HG03175 (cell line): ENCODE measurements at regions not wholly inside any gene's neighbourhood (a gene's known extent, or its start where the extent isn't known, plus 50 kb on each side); places are given as distances from the start of the nearest gene placed in this dataset.
A peak's percentile ranks its signal among the peaks of the same experiment; 100 is the strongest.
"Not testable (repeated sequence)": the region's sequence is repeated elsewhere in the genome, so short reads cannot be mapped to it uniquely, and the experiment has no call there.

ENCODE experiments used
- ATAC-seq: cut with Tn5 transposase; IDR thresholded peaks from one replicate; pipeline ENCODE4 v1.9.1; 2021; ENCODE audit warnings: mild to moderate bottlenecking, moderate library complexity; ENCODE audit not compliant: unreplicated experiment

DNA sequence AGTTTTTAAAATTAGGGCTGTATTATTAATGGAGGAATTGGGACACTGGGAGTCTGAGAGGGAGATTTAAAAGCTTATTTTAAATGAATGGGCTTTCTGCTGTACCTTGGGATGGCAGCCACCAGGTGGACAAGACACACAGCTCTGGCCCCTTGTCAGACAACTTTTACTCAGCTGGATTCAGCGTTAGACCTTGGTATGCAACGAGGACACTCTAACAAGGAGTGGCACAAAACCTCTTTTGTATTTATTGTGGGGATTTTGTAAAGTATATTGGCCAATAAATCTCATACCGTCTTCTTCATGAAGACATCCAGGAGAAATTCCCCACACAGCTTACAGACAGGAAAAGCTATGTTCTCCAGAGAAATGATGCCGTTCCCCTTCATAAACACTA lies 105.7 kb downstream of the LCA5 start:
- ATAC-seq = no peak

DNA sequence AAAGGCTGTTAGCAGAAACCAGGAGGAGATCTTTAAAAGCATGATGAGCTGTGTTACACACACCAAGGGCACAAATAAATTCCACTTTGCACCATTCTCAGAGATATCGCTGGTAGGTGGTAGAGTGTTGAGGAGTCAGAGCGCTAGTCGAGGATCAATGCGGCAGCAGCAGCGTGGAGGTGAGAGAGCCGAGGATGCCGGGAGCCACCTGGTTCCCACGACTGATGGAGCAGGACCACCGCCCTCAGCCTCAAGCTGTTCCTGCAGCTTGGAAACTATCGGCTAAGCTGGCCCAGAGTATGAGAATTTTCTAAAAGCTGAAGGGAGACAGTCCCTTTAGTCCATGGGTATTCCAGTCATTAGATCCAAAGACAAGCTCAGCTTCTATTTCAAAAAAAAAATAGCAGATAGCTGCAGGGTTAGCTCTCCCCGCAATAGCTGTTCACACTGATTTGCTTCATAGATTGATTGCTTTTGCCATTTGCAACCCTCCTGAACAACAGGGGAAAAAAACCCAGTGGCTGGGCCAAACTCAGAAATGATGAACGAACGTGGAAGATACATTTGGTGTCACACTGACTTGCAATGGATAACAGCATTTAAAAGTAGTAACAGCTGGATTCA lies 106.2 kb downstream of the LCA5 start:
- no peak for ATAC-seq

DNA sequence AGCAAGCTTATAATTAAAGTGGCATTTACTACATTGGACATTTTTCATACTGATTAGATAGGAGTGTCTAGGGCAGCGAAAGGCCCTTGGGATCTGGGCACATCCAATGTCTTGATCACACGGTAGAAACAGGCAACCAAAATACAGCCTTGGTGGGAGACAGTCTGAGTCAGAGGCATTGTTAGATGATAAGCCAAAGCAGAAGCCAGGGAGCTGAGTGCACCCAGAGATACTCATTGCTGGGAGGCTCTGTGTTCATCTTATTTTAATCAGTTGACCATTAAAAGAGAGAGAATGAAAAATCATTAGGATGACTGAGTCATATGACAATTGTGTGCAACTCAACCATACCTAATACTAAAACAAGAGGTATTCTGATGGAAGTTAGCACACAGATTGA lies 109.5 kb downstream of the LCA5 start:
- ATAC-seq = no peak

DNA sequence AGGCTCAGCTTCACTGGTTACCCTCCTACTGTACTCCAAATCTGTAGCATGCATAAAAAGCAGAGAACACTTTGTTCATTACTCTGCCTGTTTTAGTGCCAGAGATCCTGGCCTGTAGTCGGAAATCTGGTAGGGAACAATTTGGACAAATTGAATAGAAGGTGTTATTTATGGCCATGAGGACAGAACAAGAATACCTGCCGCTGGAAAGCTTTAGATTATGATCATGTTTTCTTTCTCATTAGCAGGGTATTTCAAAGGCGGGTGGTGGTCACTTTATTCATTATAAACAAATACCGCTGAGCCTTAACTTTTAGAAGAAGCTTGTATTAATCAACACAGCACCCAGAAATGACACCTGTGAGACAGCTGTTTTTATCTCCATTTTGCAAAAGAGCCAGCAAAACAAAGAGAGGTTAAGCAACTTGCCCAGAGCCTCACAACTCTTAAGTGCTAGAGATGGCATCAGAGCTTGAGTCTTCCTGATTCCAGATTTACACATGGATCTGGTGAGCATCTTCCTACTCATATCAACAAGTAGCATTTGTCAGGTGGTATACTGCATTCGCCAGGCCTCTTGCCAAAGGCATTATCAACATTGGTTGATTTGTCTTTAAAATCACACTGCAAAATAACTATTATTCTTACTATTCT lies 110.5 kb downstream of the LCA5 start:
- ATAC-seq = no peak

DNA sequence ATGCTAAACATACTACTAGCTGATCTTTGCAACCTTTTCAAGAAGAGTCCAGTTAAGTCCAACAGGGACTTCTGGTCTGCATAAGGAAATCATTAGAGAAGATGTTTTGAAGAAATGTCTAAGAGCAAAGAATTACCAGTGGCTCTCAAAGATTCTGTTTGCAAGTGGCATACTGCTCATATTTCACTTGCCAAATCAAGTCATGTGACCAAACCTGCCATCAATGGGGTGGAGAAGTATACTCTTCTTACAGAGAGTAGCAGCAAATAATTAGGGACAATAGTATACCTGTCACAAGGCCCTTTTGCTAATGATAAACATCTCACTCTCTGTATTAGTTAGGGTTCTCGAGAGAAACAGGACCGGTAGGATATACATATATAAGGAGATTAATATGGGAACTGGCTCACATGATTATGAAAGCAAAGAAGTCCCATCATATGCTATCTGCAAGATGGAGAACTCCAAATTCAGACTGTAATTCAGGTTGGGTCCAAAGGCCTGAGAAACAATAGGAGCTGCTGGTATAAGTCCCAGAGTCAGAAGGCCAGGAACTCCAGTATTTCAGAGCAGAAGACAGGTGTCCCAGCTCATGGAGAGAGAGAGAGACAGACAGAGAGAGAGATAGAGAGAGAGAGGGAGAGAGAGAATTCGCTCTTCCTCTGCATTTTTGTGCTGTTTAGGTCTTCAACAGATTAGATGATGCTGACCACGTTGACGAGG lies 111.5 kb downstream of the LCA5 start:
- no peak for ATAC-seq

DNA sequence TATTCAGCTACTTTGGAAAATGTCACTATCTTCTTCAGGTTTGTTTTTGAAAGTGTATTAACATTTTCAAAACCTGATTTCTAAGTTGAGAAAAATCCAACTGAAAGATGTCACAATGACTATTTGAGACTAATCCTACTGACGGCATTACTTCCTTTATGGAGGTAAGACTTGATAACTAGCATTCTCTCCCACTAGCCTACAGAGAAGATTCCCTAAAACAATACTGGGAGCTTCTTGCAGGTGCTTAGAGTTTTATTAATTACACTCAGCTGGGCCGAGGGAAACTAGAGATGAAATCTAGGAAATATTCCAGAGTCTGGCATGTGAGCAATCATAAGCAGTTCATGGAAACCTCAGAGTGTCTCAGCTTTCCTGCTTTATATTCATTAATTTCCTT lies 114.0 kb downstream of the LCA5 start:
- ATAC-seq = no peak

DNA sequence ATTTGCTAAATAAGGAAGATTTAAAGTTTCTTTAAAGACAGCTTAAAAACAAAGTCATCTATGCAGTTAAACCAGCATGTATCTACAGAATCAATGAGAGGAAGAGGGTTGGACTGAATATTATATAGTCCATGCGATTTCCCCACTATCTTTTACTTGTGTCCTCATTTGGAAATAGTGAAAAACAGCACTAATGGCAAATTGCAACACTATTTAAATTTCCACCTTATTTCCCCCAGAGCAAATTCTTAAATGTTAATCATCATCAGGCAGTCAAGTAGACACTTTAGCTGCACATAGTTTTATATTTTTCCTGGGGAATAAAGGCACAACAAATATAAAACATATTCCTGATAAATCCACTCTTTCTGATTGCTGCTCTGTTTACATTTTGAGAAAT lies 114.6 kb downstream of the LCA5 start:
- no peak for ATAC-seq

DNA sequence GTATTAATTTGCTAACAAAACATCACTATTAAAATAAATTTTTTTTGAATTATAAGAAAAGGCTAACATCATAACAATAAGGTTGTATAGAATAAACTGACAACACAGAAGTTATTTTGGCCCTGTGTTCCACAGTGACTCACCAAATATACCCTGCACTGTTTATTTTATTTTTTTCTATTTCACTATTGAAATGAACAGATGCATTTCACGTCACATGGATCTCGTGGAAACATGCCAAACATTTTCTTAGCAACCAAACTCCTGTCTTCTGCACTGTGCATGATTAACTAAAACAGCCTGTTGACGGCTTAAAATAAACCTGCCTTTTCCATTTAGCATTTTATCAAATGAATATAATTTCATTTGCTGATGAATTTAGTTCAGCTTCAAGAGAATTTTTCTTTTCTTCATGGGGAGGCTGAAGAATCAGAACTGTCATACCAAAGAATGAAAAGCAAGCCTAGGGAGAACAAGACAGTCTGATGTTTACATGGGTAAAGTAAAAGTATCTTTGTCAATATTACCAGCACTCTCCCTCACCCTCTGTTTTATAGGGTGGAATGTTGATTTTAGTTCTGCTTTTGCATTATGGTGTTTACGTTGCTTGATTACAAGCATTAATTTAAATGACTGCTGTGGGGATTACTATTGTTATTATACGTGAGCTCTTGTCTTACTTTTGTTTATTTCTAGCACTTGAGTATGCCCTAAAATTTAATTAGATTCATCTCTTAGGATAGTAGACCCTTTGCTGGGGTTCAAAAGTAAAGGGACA lies 115.3 kb downstream of the LCA5 start:
- ATAC-seq = peak; percentile 85

DNA sequence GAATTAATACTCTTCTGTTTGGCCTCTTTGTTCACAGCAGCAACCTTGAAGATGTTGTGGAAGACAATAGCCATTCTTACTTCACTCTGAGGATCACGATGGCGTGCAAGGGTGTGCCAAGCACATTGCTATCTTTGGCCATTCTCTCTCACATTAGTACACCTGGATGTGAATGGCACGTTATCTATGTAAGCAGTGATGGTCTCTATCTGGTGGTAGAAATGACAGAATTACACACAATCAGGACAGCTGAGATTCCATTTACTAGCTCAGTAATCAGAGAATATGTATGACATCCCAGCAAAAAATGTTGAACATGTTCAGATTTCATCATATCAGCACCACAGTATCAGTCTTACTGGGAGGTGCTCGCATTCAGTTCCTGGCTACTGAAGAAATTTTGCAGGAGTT lies 116.2 kb downstream of the LCA5 start:
- ATAC-seq = no peak

DNA sequence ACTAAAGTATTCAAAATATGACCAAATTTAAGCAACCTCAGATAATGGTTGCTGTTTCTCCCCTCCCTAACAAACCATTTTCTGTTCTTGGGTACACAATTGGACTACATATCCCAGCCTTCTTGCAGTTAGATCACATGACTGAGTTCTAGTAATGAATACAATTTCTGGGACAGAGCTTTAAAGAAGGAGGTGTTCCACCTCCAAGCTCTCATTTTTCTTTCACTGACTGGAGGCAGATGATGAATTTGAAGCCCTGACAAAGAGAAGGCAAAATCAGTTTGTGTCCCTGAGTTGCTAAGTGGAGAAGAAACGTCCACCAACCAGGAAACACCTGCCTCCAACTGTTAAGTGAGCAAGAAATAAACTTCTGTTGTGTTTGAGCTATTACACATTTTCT lies 117.2 kb downstream of the LCA5 start:
- ATAC-seq = no peak

DNA sequence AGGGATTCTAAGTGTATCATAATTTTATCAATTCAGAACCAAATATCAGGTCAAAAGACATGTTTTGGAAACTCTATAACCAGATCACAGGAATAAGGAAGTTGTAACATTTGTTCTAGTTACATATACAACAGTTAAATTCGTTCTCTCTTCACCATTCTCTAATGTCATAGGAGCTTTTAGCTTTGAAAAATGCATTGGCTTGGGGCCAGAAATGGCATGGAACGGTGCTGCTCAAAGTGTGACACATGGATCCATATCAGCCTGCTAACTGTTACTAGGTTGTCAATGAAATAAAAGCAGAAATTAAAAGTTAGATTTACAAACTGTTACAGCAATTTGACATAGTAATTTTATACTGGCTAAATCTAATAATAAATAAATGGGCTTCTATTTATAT lies 120.3 kb downstream of the LCA5 start:
- no peak for ATAC-seq

DNA sequence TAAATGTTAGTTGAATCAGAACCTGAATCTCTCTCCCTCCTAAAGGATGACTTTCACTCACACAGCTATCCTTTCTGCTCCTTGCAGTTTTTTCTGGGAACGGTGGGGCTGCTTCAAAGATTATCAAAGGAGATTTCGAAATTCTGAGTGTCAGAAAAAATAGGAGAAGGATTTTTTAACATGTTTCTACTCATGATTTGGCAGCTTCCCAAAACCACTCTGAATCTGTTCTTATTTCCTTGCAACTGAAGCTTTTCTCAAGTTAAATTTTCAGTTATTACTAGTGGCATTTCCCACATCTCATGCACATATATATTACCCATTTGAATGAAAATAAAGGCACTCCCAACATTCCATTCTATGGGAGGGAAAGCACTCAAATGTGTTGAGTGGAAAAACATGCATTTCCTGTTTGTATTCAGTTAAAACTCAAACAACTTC lies 123.6 kb downstream of the LCA5 start:
- ATAC-seq = no peak

DNA sequence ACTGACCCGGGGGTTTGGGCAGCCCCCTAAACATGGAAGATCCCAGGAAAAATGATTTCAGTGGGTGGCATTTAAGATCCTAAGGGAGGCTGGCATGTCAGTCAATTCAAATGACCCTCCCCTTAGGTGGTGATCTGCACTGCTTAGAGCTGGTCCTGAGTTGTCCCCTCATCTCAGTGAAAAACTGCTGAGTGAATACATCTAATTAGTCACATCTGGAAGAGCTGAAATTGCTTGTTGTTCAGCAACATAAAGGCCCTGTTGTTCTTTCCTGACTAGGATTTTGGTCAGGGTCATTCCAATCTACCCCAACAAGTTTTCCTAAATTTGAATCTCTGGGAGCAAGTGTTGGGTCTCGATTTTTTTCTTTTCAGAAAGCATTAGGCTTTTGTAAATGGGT lies 126.4 kb downstream of the LCA5 start:
- no peak for ATAC-seq

DNA sequence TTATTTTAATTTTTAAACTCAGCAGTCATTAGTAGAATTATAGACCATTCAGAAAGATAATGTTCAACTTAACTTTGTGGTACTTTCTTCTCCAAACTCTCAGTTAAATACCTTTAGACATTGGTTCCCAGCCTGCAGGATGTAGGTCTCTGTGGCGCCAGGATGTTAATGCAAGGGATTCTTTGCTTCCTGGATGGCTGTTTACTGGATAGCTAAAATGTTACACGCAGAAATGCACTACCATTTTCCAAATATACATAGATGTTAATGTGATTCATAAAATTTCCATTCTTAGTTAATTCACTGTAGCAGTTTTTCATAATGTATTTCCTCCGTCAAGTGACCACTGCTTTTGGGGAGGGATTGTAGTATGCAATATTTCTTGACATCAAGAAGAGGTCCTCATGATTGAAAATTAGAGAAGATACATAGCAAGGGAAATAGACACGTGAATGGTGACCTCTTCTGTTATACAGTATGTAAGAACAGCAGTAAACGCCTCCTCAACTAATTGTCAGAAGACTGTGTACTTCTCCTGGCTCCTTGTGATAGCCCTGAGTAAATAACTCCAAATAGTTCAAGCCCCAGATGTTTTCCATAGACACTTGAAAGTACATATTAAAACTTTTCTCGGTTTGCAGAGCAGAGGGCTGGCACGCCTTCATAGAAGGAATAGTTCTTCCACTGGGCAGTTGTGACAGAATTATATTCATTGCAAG lies 128.8 kb downstream of the LCA5 start:
- no peak for ATAC-seq

DNA sequence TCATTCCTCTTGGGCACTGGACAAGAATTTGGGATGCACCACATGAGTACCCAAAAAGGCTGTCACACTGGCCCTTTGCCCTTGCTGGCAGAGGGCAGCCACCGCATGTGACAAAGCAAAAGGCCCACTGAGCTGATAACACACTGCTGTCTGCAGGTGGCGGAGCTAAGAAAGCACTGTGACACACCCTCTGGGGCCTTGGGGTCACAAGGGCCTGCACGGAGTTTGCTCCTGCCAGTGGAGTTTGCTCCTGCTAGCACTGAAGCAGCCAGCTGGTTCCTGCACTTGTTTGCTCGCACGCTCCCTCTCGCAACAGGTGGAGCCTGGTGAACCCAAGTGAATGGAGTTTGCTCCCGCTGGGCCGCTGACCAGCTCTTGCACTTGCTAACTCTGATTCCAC lies 132.6 kb downstream of the LCA5 start:
- ATAC-seq = no peak

DNA sequence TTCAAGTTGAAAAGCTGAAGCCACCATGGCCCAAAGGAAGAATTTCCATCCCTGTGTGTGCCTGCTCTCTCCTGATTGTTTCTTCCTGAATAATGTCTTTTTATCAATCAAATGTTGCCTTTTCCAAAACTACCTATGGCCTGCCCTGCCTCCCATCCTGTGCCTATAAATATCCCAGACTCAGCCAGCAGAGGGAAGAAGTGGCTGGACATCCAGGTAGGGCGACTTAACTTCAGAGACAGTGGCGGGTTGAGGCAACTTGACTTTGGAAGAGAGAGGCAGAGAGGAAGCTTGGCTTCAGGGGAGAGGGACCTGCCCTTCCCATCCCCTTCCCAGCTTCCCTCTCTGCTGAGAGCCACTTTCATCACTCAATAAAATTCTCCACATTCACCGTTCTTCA lies 133.0 kb downstream of the LCA5 start:
- ATAC-seq = no peak

DNA sequence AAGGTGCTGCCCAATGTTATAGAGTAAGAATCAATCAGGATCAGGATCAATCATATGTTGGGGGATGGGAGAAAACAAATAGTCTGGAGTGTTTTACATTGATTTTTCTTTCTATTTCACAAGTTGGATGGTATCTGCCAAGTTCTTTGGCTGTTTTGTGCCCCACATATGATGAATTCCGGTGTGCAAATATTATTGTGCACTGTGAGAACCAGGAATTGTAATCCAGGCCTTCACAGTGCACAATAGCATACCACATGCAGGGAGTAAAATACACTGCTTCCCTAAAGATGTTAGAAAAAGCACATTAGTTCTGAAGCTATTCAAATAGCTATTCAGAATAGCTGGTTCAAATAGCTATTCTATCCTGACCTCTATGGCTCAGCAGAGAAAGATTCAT lies 133.7 kb downstream of the LCA5 start:
- ATAC-seq = no peak

DNA sequence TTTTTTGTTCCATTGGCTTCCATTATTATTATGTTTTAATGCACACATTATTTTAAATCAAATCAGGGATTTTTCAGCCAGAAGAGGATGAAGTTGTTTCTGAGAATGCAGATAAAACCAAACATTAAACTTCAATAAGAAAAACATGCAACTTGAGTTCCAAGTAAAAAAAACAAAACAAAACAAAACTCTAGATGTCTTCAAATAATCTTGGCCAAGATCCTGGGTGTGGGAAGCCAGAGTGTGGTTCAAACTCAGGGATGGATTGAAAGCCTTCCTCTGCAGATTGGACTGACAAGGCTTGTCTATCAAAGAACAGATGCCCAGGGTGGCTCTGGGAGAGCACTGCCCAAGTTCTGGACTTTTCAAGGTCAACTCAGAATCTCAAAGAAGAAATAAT lies 134.1 kb downstream of the LCA5 start:
- ATAC-seq = no peak

DNA sequence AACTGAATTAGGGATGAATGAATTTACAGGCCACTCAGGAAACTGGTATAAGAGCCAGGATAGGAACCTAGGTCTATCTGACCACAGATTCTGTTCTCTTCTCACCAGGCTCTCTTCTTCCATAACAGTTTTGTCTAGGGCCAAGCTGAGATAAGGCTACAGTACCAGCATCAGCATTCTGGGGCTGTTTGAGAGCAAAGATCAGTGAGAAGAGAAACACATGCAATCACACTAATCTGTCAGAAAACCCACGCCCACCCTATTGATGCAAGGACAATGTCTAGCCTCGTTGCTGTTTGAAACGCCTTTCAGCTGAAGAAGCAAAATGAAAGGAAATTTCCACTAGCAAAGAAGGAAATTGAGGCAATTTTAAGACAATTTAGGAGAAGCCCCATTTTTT lies 137.7 kb downstream of the LCA5 start:
- ATAC-seq = no peak

DNA sequence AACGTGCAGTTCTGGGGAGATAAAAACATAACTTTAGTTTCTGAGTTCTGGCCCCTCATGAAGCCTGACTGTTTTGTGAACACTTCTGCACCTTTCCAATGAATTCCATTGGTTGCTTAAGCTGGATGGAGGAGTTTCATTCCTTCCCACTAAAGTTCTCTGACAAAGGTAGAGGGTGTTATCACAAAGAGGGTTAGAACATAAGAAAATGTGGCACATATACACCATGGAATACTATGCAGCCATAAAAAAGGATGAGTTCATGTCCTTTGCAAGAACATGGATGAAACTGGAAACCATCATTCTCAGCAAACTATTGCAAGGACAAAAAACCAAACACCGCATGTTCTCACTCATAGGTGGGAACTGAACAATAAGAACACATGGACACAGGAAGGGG lies 138.6 kb downstream of the LCA5 start:
- ATAC-seq = not testable (repeated sequence)

DNA sequence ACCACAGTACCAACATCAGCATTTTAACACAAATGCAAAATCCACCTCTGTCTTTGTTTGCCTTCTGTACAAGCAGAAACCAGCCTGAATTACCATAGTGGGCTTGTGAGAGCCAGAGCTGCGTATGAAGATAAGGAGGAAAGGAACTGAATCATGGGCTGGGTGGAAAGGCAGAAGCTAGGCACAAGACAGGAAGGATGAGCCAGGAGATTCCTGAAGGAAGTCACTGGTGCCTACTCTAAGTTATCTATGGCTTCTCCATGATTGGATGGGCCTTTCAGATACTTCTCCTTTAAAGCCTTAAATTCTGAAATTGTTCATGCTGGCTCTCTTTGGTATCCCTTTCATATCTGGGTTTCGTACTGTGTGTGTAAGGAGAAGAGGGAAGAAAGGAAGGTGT lies 140.6 kb downstream of the LCA5 start:
- ATAC-seq = no peak
